NB4 (cell line): ENCODE measurements at regions not wholly inside any gene's neighbourhood (a gene's known extent, or its start where the extent isn't known, plus 50 kb on each side); places are given as distances from the start of the nearest gene placed in this dataset.
"Not testable (repeated sequence)": the region's sequence is repeated elsewhere in the genome, so short reads cannot be mapped to it uniquely, and the experiment has no call there.

ENCODE experiments used
- DNase-seq: peaks from one replicate; pipeline ENCODE4 v3.0.0; 2010; ENCODE audit warnings: low read depth
- H3K4me3 ChIP-seq: one replicate; pipeline ENCODE4 v1.5.1; 2011; ENCODE audit warnings: mild to moderate bottlenecking, low read depth, low read length, moderate library complexity
- MYC ChIP-seq: IDR thresholded peaks from 2 replicates; pipeline ENCODE4 v1.6.1; 2011; ENCODE audit warnings: low read depth, low read length
- POLR2A ChIP-seq: IDR thresholded peaks from 2 replicates; pipeline ENCODE4 v1.6.1; 2011; ENCODE audit warnings: mild to moderate bottlenecking; ENCODE audit not compliant: insufficient read length; ENCODE audit errors: extremely low read depth
- TF ChIP-seq, protein P1 (sequence below): IDR thresholded peaks from one replicate; pipeline ENCODE4 v1.5.1; 2012; ENCODE audit warnings: low read depth, low read length
- TF ChIP-seq, protein P2 (sequence below): IDR thresholded peaks from 2 replicates; pipeline ENCODE4 v1.6.1; 2011; ENCODE audit warnings: low read depth, low read length

DNA sequence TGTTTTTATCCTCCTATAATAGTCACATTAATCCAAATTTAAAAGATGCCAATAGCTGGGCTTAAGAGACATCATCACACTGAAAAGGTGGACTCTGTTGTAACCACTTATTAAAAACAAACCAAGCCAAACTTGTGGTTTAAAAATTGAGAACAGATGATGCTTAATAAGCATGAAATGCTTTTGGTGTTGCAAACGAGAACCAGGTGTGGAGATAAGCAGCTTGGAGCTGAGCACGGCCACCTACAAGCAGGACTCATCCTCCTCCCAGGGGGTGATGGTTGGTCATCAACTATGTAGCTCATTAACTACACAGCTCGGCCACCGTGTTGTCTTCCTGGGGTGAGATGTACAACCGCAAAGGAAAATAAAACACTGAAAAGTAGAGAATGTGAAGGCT lies 154.4 kb downstream of the NPR3 start:
- H3K4me3 ChIP-seq, result no peak overlapping the region
- TF ChIP-seq, protein P1, sequence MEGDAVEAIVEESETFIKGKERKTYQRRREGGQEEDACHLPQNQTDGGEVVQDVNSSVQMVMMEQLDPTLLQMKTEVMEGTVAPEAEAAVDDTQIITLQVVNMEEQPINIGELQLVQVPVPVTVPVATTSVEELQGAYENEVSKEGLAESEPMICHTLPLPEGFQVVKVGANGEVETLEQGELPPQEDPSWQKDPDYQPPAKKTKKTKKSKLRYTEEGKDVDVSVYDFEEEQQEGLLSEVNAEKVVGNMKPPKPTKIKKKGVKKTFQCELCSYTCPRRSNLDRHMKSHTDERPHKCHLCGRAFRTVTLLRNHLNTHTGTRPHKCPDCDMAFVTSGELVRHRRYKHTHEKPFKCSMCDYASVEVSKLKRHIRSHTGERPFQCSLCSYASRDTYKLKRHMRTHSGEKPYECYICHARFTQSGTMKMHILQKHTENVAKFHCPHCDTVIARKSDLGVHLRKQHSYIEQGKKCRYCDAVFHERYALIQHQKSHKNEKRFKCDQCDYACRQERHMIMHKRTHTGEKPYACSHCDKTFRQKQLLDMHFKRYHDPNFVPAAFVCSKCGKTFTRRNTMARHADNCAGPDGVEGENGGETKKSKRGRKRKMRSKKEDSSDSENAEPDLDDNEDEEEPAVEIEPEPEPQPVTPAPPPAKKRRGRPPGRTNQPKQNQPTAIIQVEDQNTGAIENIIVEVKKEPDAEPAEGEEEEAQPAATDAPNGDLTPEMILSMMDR, result no peak
- TF ChIP-seq POLR2A (no peak), MYC (no peak)
- TF ChIP-seq, protein P2, sequence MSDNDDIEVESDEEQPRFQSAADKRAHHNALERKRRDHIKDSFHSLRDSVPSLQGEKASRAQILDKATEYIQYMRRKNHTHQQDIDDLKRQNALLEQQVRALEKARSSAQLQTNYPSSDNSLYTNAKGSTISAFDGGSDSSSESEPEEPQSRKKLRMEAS, result no peak
- DNase-seq, result no peak

DNA sequence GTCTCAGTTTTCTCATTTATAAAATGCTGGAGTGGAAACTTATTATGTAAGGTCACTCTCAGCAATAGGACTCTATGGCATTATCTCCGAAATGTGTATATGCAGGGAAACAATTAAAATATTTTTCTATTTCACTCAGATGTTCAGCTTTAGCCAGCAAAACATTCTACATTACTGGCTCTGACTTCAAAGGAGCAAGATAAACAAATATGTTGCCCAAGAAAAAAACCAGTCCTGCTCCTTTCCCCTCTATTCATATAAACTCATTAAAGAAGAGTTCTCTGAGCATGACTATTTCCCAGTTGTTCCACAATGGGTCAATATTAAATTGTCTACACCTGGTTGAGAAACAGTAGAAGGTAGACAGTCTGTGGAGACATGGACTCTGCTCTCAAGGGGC lies 155.0 kb downstream of the NPR3 start:
- TF ChIP-seq MYC (no peak), POLR2A (no peak)
- TF ChIP-seq, protein P2, result no peak
- TF ChIP-seq, protein P1, result no peak
- DNase-seq, result no peak
- H3K4me3 ChIP-seq, result no peak overlapping the region

DNA sequence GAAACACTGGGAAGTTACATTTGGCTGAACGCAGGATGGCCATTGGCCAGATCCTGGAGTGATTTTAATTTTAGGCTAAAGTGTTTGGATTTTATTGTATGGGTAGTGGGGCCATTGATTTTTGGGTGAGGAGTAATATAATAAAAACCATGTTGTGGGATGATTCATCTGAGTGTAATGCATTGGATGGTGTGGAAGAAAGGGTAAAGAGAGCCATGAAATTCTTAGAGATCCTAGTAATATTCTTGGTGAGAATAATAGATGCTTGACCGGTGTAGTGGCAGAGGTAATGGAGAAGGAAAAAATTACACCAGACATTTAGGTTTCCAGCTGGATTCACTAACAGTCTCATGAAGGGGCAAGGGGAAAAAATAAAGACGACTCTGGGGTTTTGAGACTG lies 158.1 kb downstream of the NPR3 start:
- DNase-seq, result no peak
- H3K4me3 ChIP-seq, result no peak overlapping the region
- no peak for TF ChIP-seq POLR2A
- TF ChIP-seq MYC, result no peak
- TF ChIP-seq, protein P1, result no peak
- TF ChIP-seq, protein P2, result no peak

DNA sequence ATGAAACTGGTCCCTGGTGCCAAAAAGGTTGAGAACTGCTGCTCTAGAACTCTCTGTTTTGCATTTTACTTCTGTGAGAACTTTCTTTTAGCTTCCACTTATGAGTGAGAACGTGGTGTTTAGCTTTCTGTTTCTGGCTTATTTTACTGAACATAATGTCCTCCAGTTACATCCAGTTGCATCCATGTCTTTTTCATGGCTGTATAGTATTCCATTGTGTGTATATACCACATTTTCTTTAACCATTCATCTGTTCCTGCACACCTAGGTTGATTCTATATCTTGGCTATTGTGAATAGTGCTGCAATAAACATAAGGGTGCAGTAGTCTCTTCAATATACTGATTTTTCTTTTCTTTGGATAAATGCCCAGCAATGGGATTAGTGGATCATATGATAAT lies 165.7 kb downstream of the NPR3 start:
- no peak overlapping the region for H3K4me3 ChIP-seq
- DNase-seq, result no peak
- TF ChIP-seq, protein P2, result no peak
- no peak for TF ChIP-seq MYC
- TF ChIP-seq POLR2A, result no peak
- TF ChIP-seq, protein P1, result no peak

DNA sequence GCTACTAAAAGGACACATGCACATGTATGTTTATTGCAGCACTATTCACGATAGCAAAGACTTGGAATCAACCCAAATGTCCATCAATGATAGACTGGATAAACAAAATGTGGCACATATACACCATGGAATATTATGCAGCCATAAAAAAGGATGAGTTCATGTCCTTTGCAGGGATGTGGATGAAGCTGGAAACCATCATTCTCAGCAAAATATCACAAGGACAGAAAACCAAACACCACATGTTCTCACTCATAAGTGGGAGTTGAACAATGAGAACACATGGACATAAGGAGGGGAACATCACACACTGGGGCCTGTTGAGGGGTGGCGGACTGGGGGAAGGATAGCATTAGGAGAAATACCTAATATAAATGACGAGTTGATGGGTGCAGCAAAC lies 168.2 kb downstream of the NPR3 start:
- DNase-seq, H3K4me3 ChIP-seq: not testable (repeated sequence)

DNA sequence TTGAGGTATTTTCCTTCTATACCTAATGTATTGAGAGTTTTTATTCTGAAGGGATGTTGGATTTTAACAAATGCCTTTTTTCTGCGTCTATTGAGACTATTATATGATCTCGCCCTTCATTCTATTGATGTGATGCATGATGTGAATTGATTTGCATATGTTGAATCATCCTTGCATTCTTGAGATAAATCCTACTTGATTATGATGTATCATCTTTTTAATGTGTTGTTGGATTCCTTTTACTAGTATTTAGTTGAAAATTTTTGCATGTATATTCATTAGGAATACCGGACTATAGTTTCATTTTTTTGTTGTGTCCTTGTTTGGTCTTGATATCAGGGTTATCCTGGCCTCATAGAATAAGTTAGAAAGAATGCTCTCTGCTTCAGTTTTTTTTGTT lies 169.7 kb downstream of the NPR3 start:
- H3K4me3 ChIP-seq, result no peak overlapping the region
- TF ChIP-seq, protein P1, result no peak
- TF ChIP-seq, protein P2, result no peak
- TF ChIP-seq POLR2A (no peak), MYC (no peak)
- DNase-seq, result no peak
